ENCODE measurements at regions not wholly inside any gene's neighbourhood (a gene's known extent, or its start where the extent isn't known, plus 50 kb on each side); places are given as distances from the start of the nearest gene placed in this dataset.

GRCh38 chr2:43168016-43168369 lies 58.4 kb downstream of the ZFP36L2 start:
- POLR2A ChIA-PET: interaction anchor here (1.1 to 1.5 kb wide), 2 partner anchors 32 to 59 kb away, joined by 3 to 8 read pairs; partner anchors contain the start of gene ZFP36L2

More at GRCh38 chr2:43168016-43168369, 58.4 kb downstream of the ZFP36L2 start:
- TSS peak; percentile 65 for BruUV-seq (replicated peaks)
- peaks cover 29% of the 10 kb centered on the region for H3K4me1 ChIP-seq (ENCODE audit: control insufficient read depth, extremely low read depth, insufficient read depth, low read length)
- TF ChIP-seq CTCF (IDR thresholded peaks at IDR 0.05; ENCODE audit: extremely low read depth in 1 of 2, insufficient read depth in 1 of 2, low read depth in 1 of 2, low read length in 2 of 2) (no peak), GATA2 (IDR thresholded peaks at IDR 0.05; ENCODE audit: insufficient read depth, insufficient read length, low read depth, low read length) (no peak), MYC (IDR thresholded peaks at IDR 0.05; ENCODE audit: low read depth, low read length) (no peak), FOS (IDR thresholded peaks at IDR 0.05; ENCODE audit: borderline replicate concordance, insufficient read depth, low read length) (no peak), MAX (IDR thresholded peaks at IDR 0.05; ENCODE audit: insufficient read depth, insufficient read length) (no peak)
- H2AFZ ChIP-seq (ENCODE audit: low read depth, low read length): peak overlapping the region; percentile 44
- no peaks in the 10 kb centered on the region for H3K9me3 ChIP-seq (replicated peaks; ENCODE audit: control insufficient read depth, insufficient read depth, low read length)
- H3K79me2 ChIP-seq (ENCODE audit: control insufficient read depth, insufficient read depth, low read length): no peaks in the 10 kb centered on the region
- CTCF ChIA-PET: interaction anchor here (0.9 to 4.9 kb wide), 12 partner anchors 20 to 193 kb away, joined by 3 to 71 read pairs (median 8); partner anchors contain the start of gene ZFP36L2
- no peaks in the 10 kb centered on the region for H3K36me3 ChIP-seq (ENCODE audit: control insufficient read depth in 2 of 2, extremely low read depth in 1 of 2, insufficient read depth in 2 of 2, low read length in 2 of 2)
- peak overlapping the region; percentile 13 for H3K4me2 ChIP-seq (ENCODE audit: insufficient read depth, low read length)
- no peak for DNase-seq (ENCODE audit: low read depth, low spot score)
- no peaks in the 10 kb centered on the region for H4K20me1 ChIP-seq (replicated peaks; ENCODE audit: control insufficient read depth, extremely low read depth, insufficient read depth, low read length)
- intact Hi-C loops (cut with micrococcal nuclease) (loop anchor here (1.0 to 2.0 kb wide), 10 partner anchors 37 to 339 kb away; no protein-coding TSS in a partner anchor), dilution Hi-C loops (cut with MboI; ENCODE audit: extremely low pct_ligation_motif_present, low sequenced_read_pairs) (no loop called here)
- no peaks in the 10 kb centered on the region for H3K9me1 ChIP-seq (replicated peaks; ENCODE audit: control insufficient read depth, extremely low read depth, insufficient read depth, low read length)
- H3K27ac ChIP-seq (ENCODE audit: insufficient read depth, low read depth, low read length): peak overlapping the region; percentile 88
- H3K9ac ChIP-seq (replicated peaks; ENCODE audit: extremely low read depth, insufficient read depth, low read length): peak overlapping the region; percentile 62
- FAIRE-seq: no peak
- H3K27me3 ChIP-seq (ENCODE audit: control insufficient read depth in 2 of 2, insufficient read depth in 2 of 2, low read length in 2 of 2): no peaks in the 10 kb centered on the region
- no peak overlapping the region for H3K4me3 ChIP-seq (replicated peaks in 1 of 3; ENCODE audit: insufficient read depth in 1 of 3, low read depth in 1 of 3, low read length in 3 of 3)

Data from endothelial cell of umbilical vein (primary cell).